Naive B cell (primary cell): ENCODE measurements at regions not wholly inside any gene's neighbourhood (a gene's known extent, or its start where the extent isn't known, plus 50 kb on each side); places are given as distances from the start of the nearest gene placed in this dataset.
A peak's percentile ranks its signal among the peaks of the same experiment; 100 is the strongest.

Experiments
- ATAC-seq, 2 donors: fragments of 150-1000 bp; cut with Tn5 transposase; 2 replicates each; pipeline ENCODE4 v1.10.0; 2021; ENCODE audit warnings: low read depth in 2 of 2, mild to moderate bottlenecking in 2 of 2, moderate library complexity in 2 of 2
- DNase-seq: peaks from one replicate; pipeline ENCODE4 v3.0.0; 2022
- H3K27ac Mint-ChIP-seq, 6 donors: one replicate each; pipeline ENCODE4 v1.8.0; 2020 to 2022; ENCODE audit warnings: mild to moderate bottlenecking in 6 of 6, mixed read lengths in 6 of 6, moderate library complexity in 5 of 6, inconsistent platforms in 2 of 6
- H3K27me3 Mint-ChIP-seq, 3 donors: one replicate each; pipeline ENCODE4 v1.8.0; 2021 to 2022; ENCODE audit warnings: mixed read lengths in 3 of 3, mild to moderate bottlenecking in 1 of 3
- H3K36me3 Mint-ChIP-seq, 2 donors: one replicate each; pipeline ENCODE4 v1.8.0; 2020 to 2022; ENCODE audit warnings: mixed read lengths in 2 of 2, inconsistent platforms in 1 of 2, mild to moderate bottlenecking in 1 of 2
- H3K4me1 Mint-ChIP-seq, 3 donors: one replicate each; pipeline ENCODE4 v1.8.0; 2020 to 2022; ENCODE audit warnings: mixed read lengths in 3 of 3, inconsistent platforms in 1 of 3, mild to moderate bottlenecking in 1 of 3, moderate library complexity in 1 of 3
- H3K4me3 Mint-ChIP-seq, 8 donors: one replicate each; pipeline ENCODE4 v1.8.0; 2020 to 2022; ENCODE audit warnings: mild to moderate bottlenecking in 8 of 8, mixed read lengths in 8 of 8, moderate library complexity in 8 of 8, inconsistent platforms in 2 of 8
- H3K9me3 Mint-ChIP-seq, 7 donors: one replicate each; pipeline ENCODE4 v1.8.0; 2020 to 2022; ENCODE audit warnings: mixed read lengths in 7 of 7, mild to moderate bottlenecking in 5 of 7, inconsistent platforms in 2 of 7, moderate library complexity in 1 of 7

- no peaks in the 10 kb centered on the region for H3K4me1 Mint-ChIP-seq
- H3K4me3 Mint-ChIP-seq: no peak overlapping the region
- H3K27ac Mint-ChIP-seq: no peak overlapping the region
- no peak for ATAC-seq
- H3K9me3 Mint-ChIP-seq: peaks cover 0 to 5% (median 2%) of the 10 kb centered on the region in 7 donors
- H3K36me3 Mint-ChIP-seq: no peaks in the 10 kb centered on the region
- DNase-seq: no peak
- peaks cover 16 to 29% (median 18%) of the 10 kb centered on the region in 3 donors for H3K27me3 Mint-ChIP-seq
These were observed 120.2 kb downstream of the ICE1 start for GRCh38 chr5:5542654-5543053.

- Mint-ChIP-seq H3K4me3 (no peak overlapping the region), H3K27me3 (peaks cover 12 to 25% (median 20%) of the 10 kb centered on the region in 3 donors), H3K27ac (peak overlapping the region in 1 of 6 donors; percentile 1), H3K9me3 (peaks cover 0 to 4% (median 0%) of the 10 kb centered on the region in 7 donors), H3K4me1 (no peaks in the 10 kb centered on the region), H3K36me3 (no peaks in the 10 kb centered on the region)
- ATAC-seq (no peak), DNase-seq (no peak)
These were observed 117.6 kb downstream of the ICE1 start for GRCh38 chr5:5540065-5540464.
